GM19035 (cell line): ENCODE measurements at regions not wholly inside any gene's neighbourhood (a gene's known extent, or its start where the extent isn't known, plus 50 kb on each side); places are given as distances from the start of the nearest gene placed in this dataset.

Source experiments
- ATAC-seq: cut with Tn5 transposase; IDR thresholded peaks from one replicate; pipeline ENCODE4 v1.9.1; 2021; ENCODE audit not compliant: unreplicated experiment

- ATAC-seq = no peak
These were observed 1234.4 kb downstream of the EPHA7 start for GRCh38 chr6:92184933-92185332.

GRCh38 chr6:92181347-92181746 is 1238.0 kb downstream of the EPHA7 start:
- ATAC-seq = no peak

GRCh38 chr6:92180090-92180489 is 1239.3 kb downstream of the EPHA7 start:
- no peak for ATAC-seq

DNA sequence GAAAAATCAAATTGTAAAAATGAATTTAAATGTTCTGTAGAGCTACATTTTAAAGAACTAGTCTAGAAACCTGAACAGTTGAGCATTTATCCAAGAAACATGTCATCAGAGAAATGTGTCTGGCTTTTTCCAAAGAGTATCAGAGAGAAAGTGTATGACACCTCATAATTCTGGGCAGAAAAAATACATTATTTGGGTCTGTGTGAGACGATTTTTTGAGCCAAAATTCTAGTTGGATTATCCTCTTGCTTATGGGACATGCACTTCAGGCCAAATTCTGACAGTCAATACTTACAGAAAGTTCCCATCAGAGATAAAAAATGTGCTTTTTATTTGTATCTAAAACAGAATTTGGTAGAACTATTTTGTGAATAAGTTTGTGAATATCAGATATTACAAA is 1242.7 kb downstream of the EPHA7 start:
- ATAC-seq = no peak

DNA sequence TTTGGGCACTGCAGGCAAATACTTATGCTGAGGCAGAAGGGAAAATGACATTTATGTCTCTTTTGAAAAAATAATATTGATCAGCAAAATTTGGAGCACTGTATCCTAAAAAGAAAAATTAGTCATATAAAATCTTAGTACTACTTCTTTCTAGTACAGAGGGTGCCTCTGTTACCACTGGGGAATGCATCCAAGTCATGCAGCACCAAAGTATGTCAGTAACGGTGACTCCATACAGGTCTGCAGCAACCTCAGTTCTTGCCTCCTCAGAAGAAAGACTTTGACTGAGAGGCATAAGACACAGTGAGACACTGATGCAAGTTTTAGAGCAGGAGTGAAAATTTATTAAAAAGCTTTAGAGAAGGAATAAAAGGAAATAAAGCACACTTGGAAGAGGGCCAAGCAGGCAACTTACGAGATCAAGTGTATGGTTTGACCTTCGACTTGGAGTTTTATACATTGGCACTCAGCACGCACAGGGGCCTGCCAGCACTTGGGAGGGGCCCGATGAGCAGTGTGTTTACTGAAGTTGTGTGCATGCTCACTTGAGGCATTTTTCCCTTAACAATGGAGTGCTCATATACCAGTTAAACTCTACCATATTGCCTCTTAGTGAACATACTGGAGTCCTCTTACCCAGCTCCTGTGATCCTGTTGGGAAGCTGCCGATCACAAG is 1244.8 kb downstream of the EPHA7 start:
- no peak for ATAC-seq

DNA sequence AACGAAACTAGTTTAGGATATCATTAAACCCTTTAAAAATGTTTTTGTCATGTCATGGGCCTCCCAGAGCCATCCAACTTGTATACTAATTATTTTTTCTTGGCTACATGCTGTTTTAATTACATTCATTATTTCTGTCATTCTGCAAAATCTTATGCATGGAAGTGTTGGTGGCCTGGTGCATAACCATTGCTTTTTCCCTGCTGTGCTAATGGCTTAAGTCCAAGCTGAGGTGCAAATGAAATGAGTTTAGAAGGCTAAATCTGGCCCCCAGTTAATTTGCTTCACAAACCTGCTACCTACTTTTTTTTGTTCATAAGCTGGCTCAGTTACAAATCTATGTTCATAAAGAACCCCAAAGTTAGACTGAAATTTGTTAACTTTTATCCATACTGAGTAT is 1249.9 kb downstream of the EPHA7 start:
- ATAC-seq = no peak

- no peak for ATAC-seq
These were observed 1252.7 kb downstream of the EPHA7 start for GRCh38 chr6:92166666-92167065.

DNA sequence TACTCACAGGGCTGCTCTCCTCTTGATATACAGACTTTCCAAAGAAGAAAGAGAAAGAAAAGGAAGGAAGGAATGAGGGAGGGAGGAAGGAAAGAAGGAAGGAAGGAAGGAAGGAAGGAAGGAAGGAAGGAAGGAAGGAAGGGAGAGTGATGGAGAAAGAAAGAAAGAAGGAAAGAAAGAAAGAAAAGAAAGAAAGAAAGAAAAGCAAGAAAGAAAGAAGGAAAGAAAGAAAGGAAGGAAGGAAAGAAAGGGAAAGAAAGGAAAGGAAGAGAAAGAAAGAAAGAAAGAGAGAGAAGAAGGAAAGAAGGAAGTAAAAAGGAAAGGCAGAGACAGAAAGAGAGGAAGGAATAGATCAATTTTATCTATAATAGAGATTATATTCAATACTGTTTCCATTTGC is 1257.4 kb downstream of the EPHA7 start:
- ATAC-seq = no peak

DNA sequence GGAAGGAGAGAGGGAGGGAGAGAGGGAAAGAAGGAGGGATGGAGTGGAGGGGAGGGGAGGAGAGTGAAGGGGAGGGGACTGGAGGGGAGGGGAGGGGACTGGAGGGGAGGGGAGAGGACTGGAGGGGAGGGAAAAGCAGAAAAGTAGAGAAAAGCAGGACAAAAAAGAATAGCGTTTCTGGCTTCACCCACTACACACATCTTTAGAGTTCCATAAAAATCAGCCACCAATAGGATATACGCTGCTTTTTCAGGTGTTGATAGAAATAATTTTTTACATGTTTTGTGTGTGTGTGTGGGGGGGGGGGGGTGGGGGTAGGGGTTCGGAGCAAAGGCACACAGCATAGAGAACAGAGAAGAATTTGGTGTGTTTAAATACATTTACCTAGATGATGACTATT is 1259.1 kb downstream of the EPHA7 start:
- ATAC-seq = no peak

- ATAC-seq = no peak
These were observed 1260.3 kb downstream of the EPHA7 start for GRCh38 chr6:92159046-92159445.

DNA sequence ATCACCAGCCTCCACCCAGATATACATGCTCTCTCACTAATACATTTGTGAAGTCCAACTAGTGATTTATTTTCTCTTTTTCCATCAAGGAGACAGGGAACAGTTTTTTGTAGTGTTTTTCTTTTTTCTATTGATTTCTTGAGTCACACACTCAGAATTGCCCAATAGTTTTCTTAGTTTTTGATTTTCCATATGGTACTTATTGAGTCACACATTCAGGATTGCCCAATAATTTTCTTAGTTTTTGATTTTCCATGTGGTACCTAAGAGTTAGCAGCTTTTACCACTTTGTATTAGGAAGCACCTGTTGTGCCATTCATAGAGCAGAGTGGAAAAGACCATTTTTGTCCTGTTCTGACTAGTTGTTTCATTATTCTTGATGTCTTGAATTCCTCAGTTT is 1268.8 kb downstream of the EPHA7 start:
- no peak for ATAC-seq

DNA sequence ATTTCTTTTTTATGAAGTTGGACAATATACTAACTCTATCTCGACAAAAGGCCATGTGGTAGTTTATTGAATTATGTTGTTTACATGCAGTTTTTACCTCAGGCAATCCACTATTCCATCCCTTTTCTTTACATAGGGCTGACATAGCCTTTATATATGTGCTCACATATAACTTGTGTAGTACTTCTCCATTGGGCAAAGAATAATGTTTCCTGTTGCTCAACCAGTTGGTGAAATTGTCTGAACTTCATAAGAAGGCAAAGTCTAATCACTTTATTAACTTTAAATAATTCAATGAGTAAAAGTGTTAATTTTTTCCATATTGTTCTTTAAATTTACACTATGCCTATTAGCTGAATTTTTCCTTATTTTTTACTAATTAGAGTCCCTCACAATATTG is 1272.1 kb downstream of the EPHA7 start:
- ATAC-seq = no peak

- ATAC-seq = no peak
These were observed 1279.8 kb downstream of the EPHA7 start for GRCh38 chr6:92139601-92140000.

DNA sequence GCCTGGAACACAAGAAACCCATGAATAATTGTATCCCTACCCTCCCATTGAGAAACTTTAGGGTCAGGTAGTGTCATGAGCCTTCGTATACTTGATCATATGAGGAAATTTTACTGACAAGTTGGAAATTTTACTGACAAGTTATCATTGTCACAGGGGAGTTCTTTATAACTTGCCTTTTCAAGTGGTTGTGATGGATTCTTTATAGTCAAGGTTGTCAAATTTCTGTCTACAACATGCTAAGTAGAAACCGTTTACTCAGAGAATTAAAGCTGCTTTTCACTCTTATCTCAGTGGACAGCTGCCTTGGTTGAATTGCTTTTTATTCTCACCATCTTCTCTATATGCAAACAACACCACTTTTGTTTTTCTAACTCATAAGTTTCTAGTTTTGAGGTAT is 1286.4 kb downstream of the EPHA7 start:
- no peak for ATAC-seq

GRCh38 chr6:92132457-92132856 is 1286.9 kb downstream of the EPHA7 start:
- no peak for ATAC-seq

DNA sequence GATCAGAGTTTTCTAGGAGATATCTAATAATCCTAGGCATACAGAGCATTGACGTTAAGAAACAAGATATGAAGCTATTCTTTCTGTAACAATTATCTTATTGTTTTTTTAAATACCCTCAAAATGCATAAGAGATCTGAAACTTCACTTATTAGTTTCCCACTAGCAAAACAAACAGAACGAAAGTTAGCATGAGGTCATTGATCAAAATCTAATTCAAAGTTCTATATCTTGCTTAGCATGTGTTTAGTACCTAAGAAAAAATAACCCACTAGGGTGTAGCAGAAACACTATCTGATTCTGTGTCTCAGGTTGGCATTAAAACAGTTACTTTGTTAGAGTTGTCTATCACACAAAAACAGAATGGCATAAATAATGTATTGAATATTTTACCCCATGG is 1288.4 kb downstream of the EPHA7 start:
- no peak for ATAC-seq

- no peak for ATAC-seq
These were observed 1292.4 kb downstream of the EPHA7 start for GRCh38 chr6:92126983-92127382.

GRCh38 chr6:92126088-92126487 is 1293.3 kb downstream of the EPHA7 start:
- ATAC-seq = no peak

- ATAC-seq = no peak
These were observed 1293.7 kb downstream of the EPHA7 start for GRCh38 chr6:92125681-92126080.

DNA sequence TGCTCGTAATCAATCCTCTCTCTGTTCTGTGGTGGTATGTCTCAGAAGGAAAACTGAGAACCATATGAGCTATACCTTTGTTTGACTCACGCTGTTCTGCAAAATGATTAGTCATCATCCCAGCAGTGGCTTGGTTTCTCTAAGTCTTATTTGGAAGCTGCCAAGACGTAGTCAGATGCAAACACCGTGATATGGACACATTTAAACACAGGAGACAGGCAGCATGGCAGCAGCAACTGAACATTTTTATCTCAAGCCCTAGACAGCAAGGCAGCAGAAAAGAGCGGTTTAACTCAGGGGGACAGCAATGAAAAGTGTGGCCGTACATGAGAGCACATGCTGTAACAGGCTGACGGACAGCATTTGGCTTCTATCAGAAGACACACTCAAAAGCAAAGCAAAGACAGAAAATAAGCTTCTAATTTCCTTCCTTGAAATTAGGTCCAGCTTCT is 1295.1 kb downstream of the EPHA7 start:
- no peak for ATAC-seq

DNA sequence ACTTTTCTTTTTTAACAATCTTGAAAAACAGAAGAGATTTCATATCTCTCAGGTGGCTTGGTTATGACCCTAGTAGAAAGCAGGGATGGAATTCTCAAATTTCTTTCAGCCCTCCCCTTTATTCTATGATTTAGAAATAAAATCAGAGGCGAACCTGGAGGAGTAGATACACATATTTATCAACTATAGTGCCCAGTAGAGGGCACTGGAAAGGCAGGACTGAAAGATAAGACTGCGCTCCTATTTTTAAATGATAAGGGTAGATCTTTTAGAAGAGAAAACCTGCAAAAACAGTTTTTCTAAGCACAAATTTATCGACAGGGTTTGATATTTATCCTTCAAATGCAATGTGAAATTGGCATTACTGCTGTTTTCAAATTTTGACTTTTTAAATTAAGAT is 1296.6 kb downstream of the EPHA7 start:
- ATAC-seq = no peak

GRCh38 chr6:92121228-92121627 is 1298.1 kb downstream of the EPHA7 start:
- ATAC-seq = no peak

- no peak for ATAC-seq
These were observed 1301.6 kb downstream of the EPHA7 start for GRCh38 chr6:92117800-92118199.
